ENCODE measurements at regions not wholly inside any gene's neighbourhood (a gene's known extent, or its start where the extent isn't known, plus 50 kb on each side); places are given as distances from the start of the nearest gene placed in this dataset.

GRCh38 chr5:68099327-68099726, 116.2 kb upstream of the PIK3R1 start:
- H3K27me3 Mint-ChIP-seq: peaks cover 0 to 6% of the 10 kb centered on the region in 2 donors
- no peak for DNase-seq
- peaks cover 0 to 5% of the 10 kb centered on the region in 2 donors for H3K36me3 Mint-ChIP-seq
- H3K9me3 Mint-ChIP-seq: peaks cover 6 to 13% of the 10 kb centered on the region in 2 donors
- no peak overlapping the region for H3K27ac Mint-ChIP-seq
- ATAC-seq (replicated peaks): no peak
- H3K4me3 Mint-ChIP-seq: no peak overlapping the region
- H3K4me1 Mint-ChIP-seq: no peaks in the 10 kb centered on the region

- no peak for ATAC-seq (replicated peaks)
- DNase-seq: no peak
- H3K9me3 Mint-ChIP-seq: peaks cover 0 to 12% of the 10 kb centered on the region in 2 donors
- H3K4me1 Mint-ChIP-seq: no peaks in the 10 kb centered on the region
- H3K27me3 Mint-ChIP-seq: no peaks in the 10 kb centered on the region
- no peak overlapping the region for H3K27ac Mint-ChIP-seq
- H3K4me3 Mint-ChIP-seq: no peak overlapping the region
- no peaks in the 10 kb centered on the region for H3K36me3 Mint-ChIP-seq
These were observed 121.9 kb upstream of the PIK3R1 start for GRCh38 chr5:68093455-68094159.

DNA sequence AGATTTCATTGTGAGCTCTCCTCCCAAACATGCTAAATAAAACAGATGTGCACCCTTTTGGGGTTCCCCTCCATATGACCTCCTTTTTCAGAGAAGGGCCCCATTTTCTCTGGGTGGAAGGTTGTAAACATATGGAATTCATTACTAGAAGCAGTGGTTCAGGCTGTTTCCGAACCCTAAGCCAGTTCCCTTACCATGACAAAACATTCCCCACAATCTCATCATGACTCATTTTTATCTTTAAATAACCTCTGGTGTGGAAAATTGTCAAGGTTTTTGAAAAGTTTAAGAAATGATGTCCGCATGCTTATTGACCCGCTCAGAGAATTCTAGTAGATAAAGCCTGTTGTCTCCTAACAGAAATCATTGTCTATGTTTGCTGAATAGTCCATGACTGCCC, 127.3 kb upstream of the PIK3R1 start:
- Mint-ChIP-seq H3K4me1 (no peaks in the 10 kb centered on the region), H3K9me3 (peaks cover 0 to 5% of the 10 kb centered on the region in 2 donors), H3K27ac (no peak overlapping the region), H3K27me3 (no peaks in the 10 kb centered on the region), H3K36me3 (peaks cover 0 to 2% of the 10 kb centered on the region in 2 donors), H3K4me3 (no peak overlapping the region)
- ATAC-seq (replicated peaks) (no peak), DNase-seq (no peak)

DNA sequence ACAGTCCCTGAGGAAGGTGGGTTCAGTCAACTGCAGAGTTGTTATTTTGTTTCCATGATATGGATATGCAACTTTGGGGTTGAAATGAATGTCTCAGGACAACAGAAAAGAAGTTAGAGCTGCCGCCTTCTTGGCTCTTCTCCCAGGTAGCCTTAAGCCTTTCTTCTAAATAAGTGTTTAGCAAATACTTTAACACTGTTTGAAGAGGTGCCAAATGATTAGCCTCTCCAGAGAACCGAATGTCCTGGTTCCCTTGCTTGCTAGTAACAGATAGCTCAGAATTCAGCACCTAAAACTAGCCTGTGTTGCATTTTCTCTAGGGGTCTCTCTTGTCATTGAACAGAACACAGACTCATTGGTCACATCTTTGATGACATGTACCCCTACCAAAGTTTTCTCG, 127.7 kb upstream of the PIK3R1 start:
- H3K4me3 Mint-ChIP-seq: no peak overlapping the region
- H3K4me1 Mint-ChIP-seq: no peaks in the 10 kb centered on the region
- peaks cover 0 to 5% of the 10 kb centered on the region in 2 donors for H3K9me3 Mint-ChIP-seq
- H3K36me3 Mint-ChIP-seq: peaks cover 0 to 2% of the 10 kb centered on the region in 2 donors
- ATAC-seq (replicated peaks): no peak
- H3K27me3 Mint-ChIP-seq: no peaks in the 10 kb centered on the region
- no peak for DNase-seq
- no peak overlapping the region for H3K27ac Mint-ChIP-seq

GRCh38 chr5:68086857-68087256, 128.7 kb upstream of the PIK3R1 start:
- DNase-seq (no peak), ATAC-seq (replicated peaks) (no peak)
- Mint-ChIP-seq H3K4me1 (no peaks in the 10 kb centered on the region), H3K4me3 (no peak overlapping the region), H3K9me3 (peaks cover 0 to 5% of the 10 kb centered on the region in 2 donors), H3K27me3 (no peaks in the 10 kb centered on the region), H3K36me3 (peaks cover 0 to 2% of the 10 kb centered on the region in 2 donors), H3K27ac (no peak overlapping the region)

GRCh38 chr5:68086439-68086838, 129.1 kb upstream of the PIK3R1 start:
- peaks cover 0 to 2% of the 10 kb centered on the region in 2 donors for H3K36me3 Mint-ChIP-seq
- H3K4me1 Mint-ChIP-seq: no peaks in the 10 kb centered on the region
- H3K27ac Mint-ChIP-seq: no peak overlapping the region
- ATAC-seq (replicated peaks) (no peak), DNase-seq (no peak)
- peaks cover 0 to 5% of the 10 kb centered on the region in 2 donors for H3K9me3 Mint-ChIP-seq
- H3K27me3 Mint-ChIP-seq: no peaks in the 10 kb centered on the region
- no peak overlapping the region for H3K4me3 Mint-ChIP-seq

GRCh38 chr5:68084396-68084795, 131.2 kb upstream of the PIK3R1 start:
- no peaks in the 10 kb centered on the region for H3K4me1 Mint-ChIP-seq
- no peaks in the 10 kb centered on the region for H3K27me3 Mint-ChIP-seq
- H3K36me3 Mint-ChIP-seq: peaks cover 0 to 2% of the 10 kb centered on the region in 2 donors
- no peak overlapping the region for H3K27ac Mint-ChIP-seq
- no peak for DNase-seq
- H3K4me3 Mint-ChIP-seq: no peak overlapping the region
- no peaks in the 10 kb centered on the region for H3K9me3 Mint-ChIP-seq
- no peak for ATAC-seq (replicated peaks)

DNA sequence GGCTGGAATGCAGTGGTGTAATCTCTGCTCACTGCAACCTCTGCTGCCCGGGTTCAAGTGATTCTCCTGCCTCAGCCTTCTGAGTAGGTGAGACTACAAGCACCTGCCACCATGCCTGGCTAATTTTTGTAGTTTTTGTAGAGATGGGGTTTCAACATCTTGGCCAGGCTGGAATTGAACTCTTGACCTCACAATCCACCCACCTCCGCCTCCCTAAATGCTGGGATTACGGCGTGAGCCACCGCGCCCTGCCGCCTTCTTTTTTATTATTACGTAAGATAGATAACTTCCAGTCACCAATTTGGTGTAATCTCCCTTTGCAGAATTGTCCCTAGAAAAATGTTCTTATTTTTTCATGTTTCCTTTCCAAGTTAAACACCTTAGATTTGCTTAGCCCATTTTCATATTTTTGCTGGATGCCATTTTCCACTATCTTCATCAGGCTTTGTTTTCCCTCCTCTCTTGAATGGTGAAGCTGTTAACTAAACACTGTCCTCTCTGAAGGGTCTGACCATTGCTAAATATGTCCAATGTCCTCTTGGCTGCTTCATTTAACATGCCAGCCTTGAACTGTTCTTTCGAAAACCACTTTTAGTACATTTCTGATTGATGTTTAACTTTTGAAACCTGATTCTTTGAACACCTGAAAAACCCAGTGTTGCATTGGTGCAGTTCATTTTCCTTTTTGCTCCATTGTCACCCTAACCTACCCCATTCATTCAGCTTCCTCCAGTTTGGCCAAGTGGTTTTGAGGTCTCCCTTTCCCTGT, 135.1 kb upstream of the PIK3R1 start:
- ATAC-seq (replicated peaks): no peak
- DNase-seq: no peak
- H3K27me3 Mint-ChIP-seq: no peaks in the 10 kb centered on the region
- no peak overlapping the region for H3K4me3 Mint-ChIP-seq
- no peaks in the 10 kb centered on the region for H3K4me1 Mint-ChIP-seq
- H3K36me3 Mint-ChIP-seq: peaks cover 0 to 2% of the 10 kb centered on the region in 2 donors
- no peak overlapping the region for H3K27ac Mint-ChIP-seq
- H3K9me3 Mint-ChIP-seq: no peaks in the 10 kb centered on the region

DNA sequence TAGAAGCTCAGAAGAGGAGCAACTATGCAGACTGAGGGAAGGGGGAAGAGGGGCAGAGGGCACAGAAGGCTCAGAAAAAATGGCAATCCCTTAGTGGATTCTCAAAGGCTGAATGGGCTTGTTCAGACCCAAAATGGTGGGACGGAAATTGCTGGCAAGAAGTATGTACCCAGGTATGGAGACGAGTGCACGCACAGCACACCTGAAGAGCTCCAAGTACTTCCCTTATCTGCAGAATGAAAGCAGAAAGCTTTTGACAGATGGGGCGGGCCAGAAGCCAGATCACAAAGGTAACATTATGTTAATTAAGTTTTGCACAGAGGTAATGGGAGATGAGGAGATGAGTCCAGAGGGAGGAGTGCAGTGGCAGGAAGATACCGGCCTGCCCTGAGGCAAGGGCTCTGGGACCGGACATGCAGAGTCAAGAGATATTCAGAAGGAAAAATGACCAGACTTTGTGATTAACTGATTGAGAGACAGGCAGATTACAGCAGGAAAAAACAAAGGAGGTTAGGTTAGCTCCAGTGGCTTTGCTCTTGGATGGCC, 138.1 kb upstream of the PIK3R1 start:
- H3K4me1 Mint-ChIP-seq: peaks cover 0 to 1% of the 10 kb centered on the region in 2 donors
- no peaks in the 10 kb centered on the region for H3K27me3 Mint-ChIP-seq
- no peak overlapping the region for H3K4me3 Mint-ChIP-seq
- DNase-seq: no peak
- H3K9me3 Mint-ChIP-seq: no peaks in the 10 kb centered on the region
- no peak overlapping the region for H3K27ac Mint-ChIP-seq
- ATAC-seq (replicated peaks): no peak
- no peaks in the 10 kb centered on the region for H3K36me3 Mint-ChIP-seq

DNA sequence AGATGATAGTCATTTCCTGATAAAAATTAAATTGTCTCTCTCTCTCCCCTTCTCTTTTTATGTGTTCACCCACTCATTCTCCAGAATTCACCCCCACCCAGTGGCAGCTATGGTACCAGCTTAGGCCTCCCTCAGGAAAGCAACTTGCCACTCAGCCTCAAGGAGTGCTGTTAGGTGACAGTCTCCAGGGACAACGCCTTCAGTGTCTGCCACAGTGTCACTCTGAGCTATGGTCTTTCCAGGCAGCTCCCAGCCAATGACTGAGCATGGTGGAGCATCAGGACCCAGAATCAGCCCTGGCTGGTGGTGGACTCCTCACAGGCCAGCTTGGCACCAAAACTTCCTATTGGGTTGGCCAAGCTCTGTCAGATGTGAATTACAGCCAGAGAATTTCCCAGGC, 140.9 kb upstream of the PIK3R1 start:
- H3K27ac Mint-ChIP-seq: no peak overlapping the region

DNA sequence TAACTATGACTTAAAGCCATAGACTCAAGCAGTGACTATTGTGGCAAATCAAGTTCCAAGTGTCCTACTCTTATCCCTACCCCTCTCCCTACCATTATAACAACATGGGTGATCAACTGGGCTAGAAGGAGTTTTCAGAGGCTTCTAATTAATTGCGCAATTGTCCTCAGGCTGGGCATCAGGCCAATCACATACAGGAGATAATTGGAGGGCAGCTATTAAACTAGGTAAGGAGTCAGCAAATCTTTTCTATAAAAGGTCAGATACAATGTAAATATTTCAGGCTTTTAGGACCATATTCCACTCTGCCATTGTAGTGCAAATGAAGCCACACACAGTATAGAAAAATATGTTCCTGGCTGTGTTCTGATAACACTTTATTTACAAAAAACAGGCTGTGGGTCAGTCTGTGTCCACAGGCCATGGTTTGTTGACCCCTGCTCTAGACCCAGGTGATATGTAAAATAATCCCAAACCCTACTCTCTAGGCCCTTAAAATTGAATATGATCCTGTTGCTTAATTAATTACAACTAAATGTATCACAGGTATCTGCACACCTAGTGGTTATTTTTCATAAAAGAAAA, 141.4 kb upstream of the PIK3R1 start:
- H3K27me3 Mint-ChIP-seq: no peaks in the 10 kb centered on the region

More for the DNA sequence above, 140.9 kb upstream of the PIK3R1 start:
- ATAC-seq (replicated peaks) (no peak), DNase-seq (no peak)
- H3K27me3 Mint-ChIP-seq: no peaks in the 10 kb centered on the region
- H3K4me3 Mint-ChIP-seq: no peak overlapping the region
- H3K36me3 Mint-ChIP-seq: no peaks in the 10 kb centered on the region
- peaks cover 0 to 4% of the 10 kb centered on the region in 2 donors for H3K4me1 Mint-ChIP-seq
- peaks cover 0 to 2% of the 10 kb centered on the region in 2 donors for H3K9me3 Mint-ChIP-seq

DNA sequence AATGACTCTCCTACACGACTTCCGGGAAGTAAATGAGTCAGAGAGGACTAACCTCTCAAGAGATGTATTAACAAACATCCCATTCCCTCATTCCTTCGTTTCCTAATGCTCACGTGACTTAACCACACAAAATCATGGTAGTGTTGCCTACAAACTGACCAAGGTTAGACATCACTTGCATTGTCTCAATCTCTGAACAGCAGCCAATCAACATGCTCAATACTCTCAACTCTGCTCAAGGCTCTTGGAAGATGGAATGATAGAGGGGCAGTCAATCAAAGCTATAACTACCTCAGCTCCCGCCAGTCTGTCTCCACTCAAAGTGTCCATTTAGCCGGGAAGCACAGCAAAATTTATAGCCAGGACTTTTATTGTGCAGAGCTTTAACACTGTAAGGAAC, 143.8 kb upstream of the PIK3R1 start:
- Mint-ChIP-seq H3K4me3 (no peak overlapping the region), H3K27me3 (no peaks in the 10 kb centered on the region), H3K9me3 (peaks cover 0 to 2% of the 10 kb centered on the region in 2 donors), H3K36me3 (no peaks in the 10 kb centered on the region), H3K27ac (no peak overlapping the region), H3K4me1 (peaks cover 0 to 4% of the 10 kb centered on the region in 2 donors)
- DNase-seq (no peak), ATAC-seq (replicated peaks) (no peak)

More for the DNA sequence above, 141.4 kb upstream of the PIK3R1 start:
- H3K4me1 Mint-ChIP-seq: peaks cover 0 to 4% of the 10 kb centered on the region in 2 donors
- H3K9me3 Mint-ChIP-seq: peaks cover 0 to 2% of the 10 kb centered on the region in 2 donors
- no peak overlapping the region for H3K27ac Mint-ChIP-seq
- H3K4me3 Mint-ChIP-seq: no peak overlapping the region
- DNase-seq (no peak), ATAC-seq (replicated peaks) (no peak)
- no peaks in the 10 kb centered on the region for H3K36me3 Mint-ChIP-seq

- H3K36me3 Mint-ChIP-seq: no peaks in the 10 kb centered on the region
- H3K27ac Mint-ChIP-seq: no peak overlapping the region
- DNase-seq: no peak
- H3K4me1 Mint-ChIP-seq: peaks cover 0 to 4% of the 10 kb centered on the region in 2 donors
- no peaks in the 10 kb centered on the region for H3K27me3 Mint-ChIP-seq
- H3K9me3 Mint-ChIP-seq: peaks cover under 1 to 3% of the 10 kb centered on the region in 2 donors
- ATAC-seq (replicated peaks): no peak
- no peak overlapping the region for H3K4me3 Mint-ChIP-seq
These were observed 144.3 kb upstream of the PIK3R1 start for GRCh38 chr5:68071282-68071632.

- Mint-ChIP-seq H3K36me3 (no peaks in the 10 kb centered on the region), H3K27me3 (no peaks in the 10 kb centered on the region), H3K9me3 (peaks cover 4 to 6% of the 10 kb centered on the region in 2 donors), H3K4me1 (peaks cover 0 to 4% of the 10 kb centered on the region in 2 donors), H3K27ac (no peak overlapping the region), H3K4me3 (no peak overlapping the region)
- DNase-seq: peak; percentile 28
- ATAC-seq (replicated peaks): peak; percentile 95 to 97
These were observed 144.8 kb upstream of the PIK3R1 start for GRCh38 chr5:68070591-68071281.

All from stimulated activated naive B cell treated with anti-CD40 and anti-IgM and Interleukin-4, amounts not matched to agents 10 μg/mL and 1 μg/mL and 100 μg/mL, for 72 hours (primary cell).